ENCODE measurements at regions not wholly inside any gene's neighbourhood (a gene's known extent, or its start where the extent isn't known, plus 50 kb on each side); places are given as distances from the start of the nearest gene placed in this dataset.

DNA sequence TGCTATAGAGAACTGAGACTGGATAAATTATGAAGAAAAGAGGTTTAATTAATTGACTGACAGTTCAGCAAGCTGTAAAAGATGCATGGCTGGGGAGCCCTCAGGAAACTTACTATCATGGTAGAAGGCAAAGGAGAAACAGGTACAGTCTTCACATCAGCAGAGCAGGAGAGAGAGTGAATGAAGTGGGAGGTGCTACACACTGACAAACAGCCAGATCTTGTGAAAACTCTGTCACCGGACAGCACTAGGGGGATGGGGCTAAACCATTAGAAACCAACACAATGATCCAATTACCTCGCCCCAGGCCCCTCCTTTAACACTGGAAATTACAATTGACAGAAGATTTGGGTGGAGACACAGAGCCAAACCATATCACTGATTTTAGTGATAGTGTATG is 682.4 kb downstream of the SLC16A7 start:
- TF ChIP-seq, protein P1, sequence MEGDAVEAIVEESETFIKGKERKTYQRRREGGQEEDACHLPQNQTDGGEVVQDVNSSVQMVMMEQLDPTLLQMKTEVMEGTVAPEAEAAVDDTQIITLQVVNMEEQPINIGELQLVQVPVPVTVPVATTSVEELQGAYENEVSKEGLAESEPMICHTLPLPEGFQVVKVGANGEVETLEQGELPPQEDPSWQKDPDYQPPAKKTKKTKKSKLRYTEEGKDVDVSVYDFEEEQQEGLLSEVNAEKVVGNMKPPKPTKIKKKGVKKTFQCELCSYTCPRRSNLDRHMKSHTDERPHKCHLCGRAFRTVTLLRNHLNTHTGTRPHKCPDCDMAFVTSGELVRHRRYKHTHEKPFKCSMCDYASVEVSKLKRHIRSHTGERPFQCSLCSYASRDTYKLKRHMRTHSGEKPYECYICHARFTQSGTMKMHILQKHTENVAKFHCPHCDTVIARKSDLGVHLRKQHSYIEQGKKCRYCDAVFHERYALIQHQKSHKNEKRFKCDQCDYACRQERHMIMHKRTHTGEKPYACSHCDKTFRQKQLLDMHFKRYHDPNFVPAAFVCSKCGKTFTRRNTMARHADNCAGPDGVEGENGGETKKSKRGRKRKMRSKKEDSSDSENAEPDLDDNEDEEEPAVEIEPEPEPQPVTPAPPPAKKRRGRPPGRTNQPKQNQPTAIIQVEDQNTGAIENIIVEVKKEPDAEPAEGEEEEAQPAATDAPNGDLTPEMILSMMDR (IDR thresholded peaks at IDR 0.05 in 2 of 3, conservative IDR thresholded peaks at IDR 0.05 in 1 of 3; ENCODE audit: borderline replicate concordance in 1 of 3, insufficient read depth in 1 of 3, low read depth in 2 of 3, low read length in 2 of 3), result no peak
- no peak for TF ChIP-seq SP1 (IDR thresholded peaks at IDR 0.05; ENCODE audit: low read depth)
- no peak for TF ChIP-seq POLR2AphosphoS5 (IDR thresholded peaks at IDR 0.05; ENCODE audit: low read depth, low read length)
- TF ChIP-seq, protein P2, sequence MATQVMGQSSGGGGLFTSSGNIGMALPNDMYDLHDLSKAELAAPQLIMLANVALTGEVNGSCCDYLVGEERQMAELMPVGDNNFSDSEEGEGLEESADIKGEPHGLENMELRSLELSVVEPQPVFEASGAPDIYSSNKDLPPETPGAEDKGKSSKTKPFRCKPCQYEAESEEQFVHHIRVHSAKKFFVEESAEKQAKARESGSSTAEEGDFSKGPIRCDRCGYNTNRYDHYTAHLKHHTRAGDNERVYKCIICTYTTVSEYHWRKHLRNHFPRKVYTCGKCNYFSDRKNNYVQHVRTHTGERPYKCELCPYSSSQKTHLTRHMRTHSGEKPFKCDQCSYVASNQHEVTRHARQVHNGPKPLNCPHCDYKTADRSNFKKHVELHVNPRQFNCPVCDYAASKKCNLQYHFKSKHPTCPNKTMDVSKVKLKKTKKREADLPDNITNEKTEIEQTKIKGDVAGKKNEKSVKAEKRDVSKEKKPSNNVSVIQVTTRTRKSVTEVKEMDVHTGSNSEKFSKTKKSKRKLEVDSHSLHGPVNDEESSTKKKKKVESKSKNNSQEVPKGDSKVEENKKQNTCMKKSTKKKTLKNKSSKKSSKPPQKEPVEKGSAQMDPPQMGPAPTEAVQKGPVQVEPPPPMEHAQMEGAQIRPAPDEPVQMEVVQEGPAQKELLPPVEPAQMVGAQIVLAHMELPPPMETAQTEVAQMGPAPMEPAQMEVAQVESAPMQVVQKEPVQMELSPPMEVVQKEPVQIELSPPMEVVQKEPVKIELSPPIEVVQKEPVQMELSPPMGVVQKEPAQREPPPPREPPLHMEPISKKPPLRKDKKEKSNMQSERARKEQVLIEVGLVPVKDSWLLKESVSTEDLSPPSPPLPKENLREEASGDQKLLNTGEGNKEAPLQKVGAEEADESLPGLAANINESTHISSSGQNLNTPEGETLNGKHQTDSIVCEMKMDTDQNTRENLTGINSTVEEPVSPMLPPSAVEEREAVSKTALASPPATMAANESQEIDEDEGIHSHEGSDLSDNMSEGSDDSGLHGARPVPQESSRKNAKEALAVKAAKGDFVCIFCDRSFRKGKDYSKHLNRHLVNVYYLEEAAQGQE (IDR thresholded peaks at IDR 0.05; ENCODE audit: low read depth), result no peak
